Iris pigment epithelial cell (primary cell): ENCODE measurements at regions not wholly inside any gene's neighbourhood (a gene's known extent, or its start where the extent isn't known, plus 50 kb on each side); places are given as distances from the start of the nearest gene placed in this dataset.

Source experiments
- DNase-seq: peaks from one replicate; pipeline ENCODE4 v3.0.0-alpha.2; 2011; ENCODE audit warnings: low read depth

DNA sequence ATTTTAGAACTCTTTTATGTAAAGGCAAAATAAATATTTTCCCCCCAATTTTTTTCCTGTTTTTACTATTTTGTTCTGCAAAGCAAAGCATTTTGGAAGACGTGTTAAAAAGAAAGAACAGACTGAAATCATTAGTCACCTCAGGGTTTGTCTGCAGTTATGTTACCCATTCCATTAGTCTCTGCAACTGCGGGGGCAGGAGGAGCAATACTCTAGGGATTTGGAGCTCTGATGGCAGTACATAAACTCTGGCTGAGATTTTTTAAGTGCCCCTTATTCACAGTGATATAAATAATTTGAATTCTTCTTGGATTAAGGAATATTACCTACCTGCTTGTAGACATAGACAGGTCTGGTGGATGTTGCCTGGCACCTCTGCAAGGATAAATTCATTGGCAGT, 88.0 kb upstream of the CELF4 start:
- DNase-seq, result no peak

DNA sequence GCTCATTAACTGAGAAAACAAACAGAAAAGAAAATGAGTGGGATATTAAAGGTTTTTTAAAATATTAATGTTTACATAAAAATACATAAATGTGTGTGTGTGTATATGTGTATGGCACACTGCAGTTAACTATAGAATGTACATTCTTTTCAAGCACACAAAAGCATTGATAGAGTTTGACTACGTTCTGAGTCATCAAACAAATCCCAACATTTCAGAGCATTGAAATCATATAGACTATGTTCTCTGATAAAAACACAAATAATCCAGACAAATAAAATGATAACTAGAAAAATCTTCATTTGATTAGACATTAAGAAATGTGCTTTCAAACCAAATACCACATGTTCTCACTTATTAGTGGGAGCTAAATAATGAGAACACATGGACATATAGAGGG, 84.3 kb upstream of the CELF4 start:
- no peak for DNase-seq

DNA sequence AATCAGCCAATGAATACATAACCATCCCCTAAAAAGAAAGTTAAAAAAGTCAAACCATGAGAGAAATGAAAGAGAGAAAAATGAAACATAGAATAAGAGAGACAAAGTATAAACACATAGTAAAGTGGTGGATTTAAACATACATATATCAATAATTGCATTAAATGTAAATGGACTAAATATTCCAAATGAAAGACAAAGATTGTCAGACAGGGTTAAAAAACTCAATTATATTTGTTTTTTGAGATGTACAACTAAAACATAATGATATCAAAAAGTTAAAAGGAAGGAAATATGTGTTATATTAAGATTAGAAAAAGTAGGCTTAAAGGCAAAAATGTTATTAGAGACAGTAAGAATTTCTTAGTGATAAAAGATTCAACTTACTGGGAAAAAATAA, 83.8 kb upstream of the CELF4 start:
- DNase-seq, result no peak

DNA sequence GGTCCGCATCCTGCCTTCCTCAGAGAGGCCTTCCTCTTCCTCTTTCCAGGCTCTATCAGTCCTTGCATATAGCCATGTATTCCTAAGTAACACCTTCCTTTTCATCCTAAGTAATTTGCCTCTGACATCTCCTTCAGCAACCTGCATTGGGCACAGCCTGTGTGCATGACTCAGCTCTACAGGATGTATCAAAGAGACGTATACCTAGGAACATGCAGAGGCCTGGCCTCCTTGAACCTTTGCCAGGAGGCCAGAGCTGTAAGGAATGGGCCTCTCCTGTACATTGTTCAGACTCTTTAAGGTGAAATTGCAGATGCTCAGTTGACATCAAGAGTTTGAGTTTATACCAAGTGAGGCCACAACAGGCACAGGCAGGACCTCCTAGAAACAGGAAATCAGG, 76.0 kb upstream of the CELF4 start:
- DNase-seq, result no peak

DNA sequence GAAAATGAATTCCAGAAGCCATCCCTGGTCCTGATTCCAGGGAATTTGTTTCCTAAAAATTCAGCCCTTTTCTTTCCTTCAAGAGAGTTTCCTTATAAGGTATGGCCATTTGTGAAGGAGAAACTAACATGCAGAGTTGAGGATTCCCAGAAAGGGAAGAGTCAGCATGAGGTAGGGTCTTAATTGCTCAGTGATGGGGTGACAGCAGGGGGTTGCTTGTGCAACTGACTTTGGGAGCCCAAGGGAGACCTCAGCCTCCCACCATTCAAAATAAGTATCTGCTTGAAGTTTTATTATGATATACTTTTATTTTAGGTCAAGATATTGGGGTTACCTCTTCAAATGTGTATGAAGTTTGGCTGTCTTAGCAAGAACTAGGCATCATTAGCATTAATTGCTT, 74.9 kb upstream of the CELF4 start:
- no peak for DNase-seq

DNA sequence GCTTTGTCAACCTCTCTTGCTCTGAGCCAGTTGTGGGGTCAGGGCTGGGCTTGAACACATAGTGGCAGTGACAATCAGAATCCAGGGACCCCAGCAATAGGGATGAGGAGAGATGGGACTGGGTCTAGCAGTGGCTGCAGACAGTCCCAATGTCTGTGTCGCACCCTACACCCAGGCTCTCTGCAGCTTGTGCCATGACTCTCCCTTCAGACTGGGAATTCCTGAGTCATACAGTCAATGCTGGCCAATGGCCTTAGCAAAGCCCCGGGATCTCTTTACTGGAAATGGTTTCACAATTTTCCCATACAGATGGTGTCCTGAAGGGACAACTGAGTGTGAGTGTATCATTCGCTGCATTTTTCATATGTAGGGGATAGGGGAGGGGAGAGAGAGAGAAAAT, 74.2 kb upstream of the CELF4 start:
- DNase-seq, result no peak

DNA sequence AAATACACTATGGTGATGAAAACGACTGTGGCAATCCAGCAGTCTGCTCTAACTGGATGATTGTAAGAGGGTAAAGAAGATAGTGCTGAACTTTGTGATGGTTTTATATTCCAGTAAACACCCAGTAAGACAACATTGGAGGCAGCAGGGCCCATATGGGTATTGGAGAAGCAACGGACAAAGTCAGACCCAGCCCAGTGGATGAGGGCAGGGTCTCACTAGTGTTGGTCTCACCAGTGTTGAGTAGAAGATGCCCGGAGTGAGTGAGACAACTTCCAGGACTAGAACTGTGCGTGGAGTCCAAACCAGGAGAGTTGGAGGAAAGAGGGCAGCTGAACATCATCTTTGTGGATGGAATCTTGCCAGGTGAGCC, 71.9 kb upstream of the CELF4 start:
- DNase-seq, result no peak

DNA sequence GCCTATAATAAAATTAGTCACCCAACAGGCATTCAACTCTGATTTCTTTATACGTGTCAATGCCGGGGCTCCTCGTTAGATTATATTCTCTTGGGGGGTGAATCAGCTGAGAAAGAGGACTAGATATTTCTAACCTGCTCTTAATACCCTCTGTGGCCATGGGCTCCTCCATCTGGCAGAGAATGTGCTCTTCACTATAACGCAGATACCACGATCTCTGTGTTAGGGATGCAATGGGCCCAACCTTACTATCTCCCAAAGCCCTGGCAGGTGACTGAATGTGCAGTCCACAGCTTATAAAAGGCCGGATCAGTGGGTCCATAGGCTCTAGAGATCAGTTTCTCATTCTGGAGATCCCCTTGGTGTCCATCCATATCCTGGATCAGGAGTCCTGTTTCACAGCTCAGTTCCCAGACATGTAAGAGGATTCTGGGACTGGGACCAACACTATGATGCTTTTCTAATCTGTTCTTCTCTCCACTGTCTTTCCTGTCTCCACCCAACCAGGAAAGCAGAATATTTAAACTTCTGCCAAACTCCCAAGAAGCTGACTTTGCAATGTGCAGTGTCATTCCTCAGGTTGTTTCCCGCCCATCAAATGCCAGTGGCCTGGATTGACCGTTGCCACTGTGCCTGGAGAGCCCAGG, 71.4 kb upstream of the CELF4 start:
- DNase-seq, result no peak

DNA sequence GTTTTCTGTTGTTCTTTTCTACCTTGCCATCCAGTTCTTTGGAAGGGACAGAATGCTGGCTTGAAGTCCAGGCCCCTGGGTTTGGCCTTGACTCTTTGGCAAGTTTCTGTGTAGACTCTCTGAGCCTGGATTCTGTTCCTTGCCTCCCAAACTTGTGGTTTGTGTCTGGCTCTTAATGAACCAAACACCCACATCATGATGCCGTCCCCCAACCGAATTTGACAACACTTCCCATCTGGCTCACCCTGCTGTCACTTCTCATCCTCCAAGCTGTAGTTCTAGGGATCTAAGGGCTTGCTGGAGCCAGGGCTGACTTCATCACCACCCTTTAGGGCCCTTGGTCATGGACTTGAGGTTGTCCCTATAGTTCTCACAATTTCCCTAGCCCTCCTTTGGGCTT, 68.9 kb upstream of the CELF4 start:
- no peak for DNase-seq

DNA sequence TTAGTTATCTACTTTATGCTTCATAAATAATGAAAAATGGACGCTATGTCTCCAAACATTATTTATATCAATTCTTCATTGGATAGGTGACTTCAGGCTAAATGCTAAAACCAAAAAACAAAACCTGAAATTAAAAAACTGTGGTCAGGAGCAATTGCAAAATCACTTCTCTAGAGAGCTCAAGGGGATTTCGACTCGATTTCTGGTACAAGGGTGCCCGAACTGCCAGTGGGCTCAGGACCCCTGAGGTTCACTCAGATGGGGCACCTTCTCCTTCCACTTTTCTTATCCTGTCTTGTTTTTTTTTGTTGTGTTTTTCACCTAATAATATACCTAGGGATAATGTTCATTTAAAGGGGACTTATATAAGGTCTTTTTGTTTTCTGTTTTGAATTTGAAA, 65.8 kb upstream of the CELF4 start:
- no peak for DNase-seq

DNA sequence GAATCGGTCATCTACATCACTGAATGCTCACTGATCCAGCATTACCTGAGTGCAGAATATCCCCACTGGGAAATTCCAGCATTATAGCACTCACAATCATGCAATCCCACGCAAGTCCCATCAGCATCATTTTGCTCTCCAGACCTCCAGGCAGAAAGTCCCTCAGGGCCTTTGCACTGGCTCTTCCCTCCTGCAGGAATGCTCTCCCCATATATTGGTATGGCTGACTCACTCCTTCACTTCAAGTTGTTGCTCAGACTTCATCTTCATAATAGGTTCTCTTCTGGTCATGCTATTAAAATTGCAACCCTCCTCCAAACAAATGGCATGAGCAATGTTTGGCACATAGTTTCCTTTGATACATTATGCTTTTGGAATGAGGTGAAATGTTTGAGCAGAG, 64.7 kb upstream of the CELF4 start:
- no peak for DNase-seq

DNA sequence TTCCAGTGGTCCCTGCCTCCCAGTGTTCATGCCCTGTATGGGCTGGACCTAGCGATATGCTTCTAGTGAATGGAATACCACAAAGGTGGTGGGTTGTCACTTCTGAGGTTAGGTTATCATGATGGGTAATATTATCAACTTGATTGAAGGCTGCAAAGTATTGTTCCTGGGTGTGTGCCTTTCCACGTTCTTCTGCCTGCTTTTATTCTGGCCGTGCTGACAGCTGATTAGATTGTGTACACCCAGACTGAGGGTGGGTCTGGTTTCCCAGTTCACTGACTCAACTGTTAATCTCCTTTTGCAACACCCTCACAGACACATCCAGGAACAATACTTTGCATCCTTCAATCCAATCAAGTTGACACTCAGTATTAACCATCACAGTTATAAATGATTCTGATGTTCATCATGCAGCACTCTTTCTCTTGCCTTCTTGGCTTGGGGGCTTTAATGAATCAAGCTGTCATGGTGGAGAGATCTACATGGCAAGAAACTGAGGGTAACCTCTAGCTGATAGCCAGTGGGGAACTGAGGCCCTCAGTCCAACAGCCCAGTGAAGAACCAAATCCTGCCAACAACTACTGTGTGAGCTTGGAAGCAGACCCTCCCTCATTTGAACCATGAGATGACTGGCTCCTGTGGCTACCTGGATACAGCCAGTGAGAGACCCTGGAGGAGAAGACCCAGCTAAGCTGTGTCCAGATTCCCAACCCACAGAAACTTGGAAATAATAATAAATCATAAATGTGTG, 63.0 kb upstream of the CELF4 start:
- DNase-seq, result no peak

DNA sequence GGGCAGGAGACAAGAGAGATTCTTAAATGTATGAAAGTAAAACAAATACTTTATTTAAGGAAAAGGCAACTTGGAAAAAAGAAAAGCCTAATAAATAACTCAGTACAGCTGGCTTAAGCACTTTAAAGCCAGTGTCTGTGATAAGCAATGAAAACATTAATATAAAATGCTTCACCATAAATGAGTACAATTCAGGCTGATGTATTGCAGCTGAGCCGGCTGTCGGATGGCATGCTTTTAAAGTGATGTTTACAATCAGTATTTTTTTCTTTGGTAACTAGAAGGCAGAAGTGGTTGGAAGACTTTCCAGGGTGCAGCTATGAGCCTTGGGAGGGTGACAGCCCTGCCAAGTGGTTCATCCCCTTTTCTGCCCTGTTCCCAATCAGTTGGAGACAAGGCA, 58.7 kb upstream of the CELF4 start:
- DNase-seq, result no peak

DNA sequence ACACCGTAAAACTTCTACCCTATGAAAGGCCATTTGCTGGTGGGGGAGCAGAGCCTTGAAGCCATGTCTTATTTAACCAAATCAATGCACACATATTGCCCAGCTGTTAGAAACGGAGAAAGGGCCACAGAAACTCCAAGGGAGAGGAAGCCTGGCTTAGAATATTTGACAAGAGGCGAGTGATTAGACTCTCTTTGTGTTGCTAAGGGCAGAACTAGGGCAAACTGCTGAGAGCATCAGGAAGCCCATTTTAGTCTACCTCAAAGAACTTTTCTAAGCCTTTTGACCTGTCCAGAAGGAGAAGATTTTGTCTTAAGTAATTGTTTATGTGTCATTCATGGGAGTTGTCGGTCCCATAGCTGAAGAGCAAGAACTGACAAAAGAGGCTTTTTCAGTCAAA, 54.4 kb upstream of the CELF4 start:
- DNase-seq, result no peak

DNA sequence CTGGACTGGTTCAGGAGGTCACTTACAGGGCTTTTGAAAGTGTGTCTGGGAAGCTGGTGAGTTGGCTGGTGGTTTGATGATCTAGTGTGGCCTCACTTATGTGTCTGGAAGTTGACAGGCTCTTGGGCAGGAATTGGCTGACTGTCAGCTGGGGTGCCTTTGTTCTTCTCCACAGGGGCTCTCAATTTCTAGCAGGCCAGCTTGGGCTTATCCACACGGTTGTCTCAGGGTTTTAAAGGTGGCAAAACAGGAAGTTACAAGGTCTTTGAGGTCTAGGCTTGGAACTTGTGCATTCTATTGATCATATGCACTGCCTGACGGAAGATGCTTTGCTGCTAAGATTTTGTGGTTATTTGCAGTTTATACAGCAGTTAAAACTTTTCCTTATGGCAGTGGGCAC, 52.0 kb upstream of the CELF4 start:
- no peak for DNase-seq
